ENCODE measurements at regions not wholly inside any gene's neighbourhood (a gene's known extent, or its start where the extent isn't known, plus 50 kb on each side); places are given as distances from the start of the nearest gene placed in this dataset.
A peak's percentile ranks its signal among the peaks of the same experiment; 100 is the strongest.
"Not testable (repeated sequence)": the region's sequence is repeated elsewhere in the genome, so short reads cannot be mapped to it uniquely, and the experiment has no call there.

- peak; percentile 34 for DNase-seq
These were observed 97.6 kb downstream of the PPIAL4G start for GRCh38 chr1:148385371-148386030.

GRCh38 chr1:148383966-148384365 lies 99.1 kb downstream of the PPIAL4G start:
- no peak for DNase-seq

- no peak for DNase-seq
These were observed 103.4 kb downstream of the PPIAL4G start for GRCh38 chr1:148379697-148380096.

- no peak for DNase-seq
These were observed 104.0 kb downstream of the PPIAL4G start for GRCh38 chr1:148379170-148379500.

- not testable (repeated sequence) for DNase-seq
These were observed 105.1 kb downstream of the PPIAL4G start for GRCh38 chr1:148377992-148378391.

- not testable (repeated sequence) for DNase-seq
These were observed 106.1 kb downstream of the PPIAL4G start for GRCh38 chr1:148377045-148377444.

GRCh38 chr1:148374101-148374500 lies 109.0 kb downstream of the PPIAL4G start:
- no peak for DNase-seq

GRCh38 chr1:148373192-148373925 lies 109.7 kb downstream of the PPIAL4G start:
- peak; percentile 25 for DNase-seq

- no peak for DNase-seq
These were observed 110.4 kb downstream of the PPIAL4G start for GRCh38 chr1:148372731-148373130.

GRCh38 chr1:148372051-148372726 lies 110.9 kb downstream of the PPIAL4G start:
- DNase-seq, result peak; percentile 16

- DNase-seq, result peak; percentile 68
These were observed 111.5 kb downstream of the PPIAL4G start for GRCh38 chr1:148371551-148371994.

GRCh38 chr1:148370661-148371060 lies 112.4 kb downstream of the PPIAL4G start:
- DNase-seq, result peak; percentile 41

- DNase-seq, result no peak
These were observed 115.5 kb downstream of the PPIAL4G start for GRCh38 chr1:148367596-148367995.

GRCh38 chr1:148366136-148366753 lies 116.9 kb downstream of the PPIAL4G start:
- DNase-seq, result not testable (repeated sequence)

- DNase-seq, result not testable (repeated sequence)
These were observed 118.0 kb downstream of the PPIAL4G start for GRCh38 chr1:148365151-148365550.

GRCh38 chr1:148363979-148364378 lies 119.1 kb downstream of the PPIAL4G start:
- DNase-seq, result not testable (repeated sequence)

GRCh38 chr1:148363439-148363810 lies 119.7 kb downstream of the PPIAL4G start:
- DNase-seq, result no peak

- no peak for DNase-seq
These were observed 120.3 kb downstream of the PPIAL4G start for GRCh38 chr1:148362626-148363438.

- DNase-seq, result no peak
These were observed 120.9 kb downstream of the PPIAL4G start for GRCh38 chr1:148362216-148362611.

GRCh38 chr1:148361427-148362215 lies 121.5 kb downstream of the PPIAL4G start:
- not testable (repeated sequence) for DNase-seq

- no peak for DNase-seq
These were observed 126.1 kb downstream of the PPIAL4G start for GRCh38 chr1:148357037-148357436.

GRCh38 chr1:148355976-148356375 lies 127.1 kb downstream of the PPIAL4G start:
- DNase-seq, result no peak

Data from MV-4-11 (cell line).